Suprapubic skin (tissue), 3 donors: ENCODE measurements at regions not wholly inside any gene's neighbourhood (a gene's known extent, or its start where the extent isn't known, plus 50 kb on each side); places are given as distances from the start of the nearest gene placed in this dataset.

Experiments
- POLR2AphosphoS5 ChIP-seq, 3 donors: sonication (generic); formaldehyde crosslinking; IDR thresholded peaks; one replicate each; pipeline ENCODE4 v1.6.1; 2017; ENCODE audit warnings: antibody characterized with exemption in 3 of 3
- TF ChIP-seq, protein P1 (sequence below), 2 donors: fragments of 200-600 bp in 1 of 2; fragments of 450-650 bp in 1 of 2; sonication (generic) in 1 of 2; IDR thresholded peaks; one replicate each; pipeline ENCODE4 v1.5.1; 2016 to 2019; ENCODE audit warnings: antibody characterized with exemption in 2 of 2, mild to moderate bottlenecking in 1 of 2, moderate library complexity in 1 of 2

DNA sequence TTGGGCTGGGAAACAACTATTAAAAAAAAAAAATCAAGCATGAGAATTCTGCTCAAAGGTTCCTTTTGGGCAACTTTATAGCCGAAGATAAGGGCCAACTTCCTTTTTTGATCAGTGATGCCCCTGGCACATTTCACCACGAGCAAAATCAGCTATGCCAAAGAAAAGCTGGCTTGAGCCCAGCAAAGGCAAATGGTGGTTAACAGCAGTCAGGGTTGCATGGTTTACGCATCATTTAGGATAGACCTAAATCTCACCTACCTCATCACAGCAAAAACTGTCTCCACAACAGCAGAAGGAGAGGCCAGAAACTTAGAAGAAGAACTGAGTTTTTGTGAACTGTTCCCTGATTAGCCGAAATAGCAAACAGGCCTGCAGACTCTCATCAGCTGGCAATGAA is 220.1 kb upstream of the CDIN1 start:
- TF ChIP-seq, protein P1, sequence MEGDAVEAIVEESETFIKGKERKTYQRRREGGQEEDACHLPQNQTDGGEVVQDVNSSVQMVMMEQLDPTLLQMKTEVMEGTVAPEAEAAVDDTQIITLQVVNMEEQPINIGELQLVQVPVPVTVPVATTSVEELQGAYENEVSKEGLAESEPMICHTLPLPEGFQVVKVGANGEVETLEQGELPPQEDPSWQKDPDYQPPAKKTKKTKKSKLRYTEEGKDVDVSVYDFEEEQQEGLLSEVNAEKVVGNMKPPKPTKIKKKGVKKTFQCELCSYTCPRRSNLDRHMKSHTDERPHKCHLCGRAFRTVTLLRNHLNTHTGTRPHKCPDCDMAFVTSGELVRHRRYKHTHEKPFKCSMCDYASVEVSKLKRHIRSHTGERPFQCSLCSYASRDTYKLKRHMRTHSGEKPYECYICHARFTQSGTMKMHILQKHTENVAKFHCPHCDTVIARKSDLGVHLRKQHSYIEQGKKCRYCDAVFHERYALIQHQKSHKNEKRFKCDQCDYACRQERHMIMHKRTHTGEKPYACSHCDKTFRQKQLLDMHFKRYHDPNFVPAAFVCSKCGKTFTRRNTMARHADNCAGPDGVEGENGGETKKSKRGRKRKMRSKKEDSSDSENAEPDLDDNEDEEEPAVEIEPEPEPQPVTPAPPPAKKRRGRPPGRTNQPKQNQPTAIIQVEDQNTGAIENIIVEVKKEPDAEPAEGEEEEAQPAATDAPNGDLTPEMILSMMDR (IDR thresholded peaks at IDR 0.05) = no peak
- no peak for TF ChIP-seq POLR2AphosphoS5 (IDR thresholded peaks at IDR 0.05)
